ENCODE measurements at regions not wholly inside any gene's neighbourhood (a gene's known extent, or its start where the extent isn't known, plus 50 kb on each side); places are given as distances from the start of the nearest gene placed in this dataset.

- DNase-seq: peak; percentile 81
Observed at GRCh38 chr6:45830441-45831139, 185.1 kb downstream of the CLIC5 start.

GRCh38 chr6:45829873-45830272 is 185.8 kb downstream of the CLIC5 start:
- DNase-seq: no peak

GRCh38 chr6:45827952-45828530 is 187.6 kb downstream of the CLIC5 start:
- no peak for DNase-seq

- DNase-seq: no peak
Observed at GRCh38 chr6:45822873-45823272, 192.8 kb downstream of the CLIC5 start.

- DNase-seq: no peak
Observed at GRCh38 chr6:45822246-45822812, 193.3 kb downstream of the CLIC5 start.

- DNase-seq: no peak
Observed at GRCh38 chr6:45818655-45819054, 197.0 kb downstream of the CLIC5 start.

GRCh38 chr6:45816674-45817297 is 198.9 kb downstream of the CLIC5 start:
- DNase-seq: no peak

GRCh38 chr6:45815466-45816125 is 200.1 kb downstream of the CLIC5 start:
- DNase-seq: no peak

GRCh38 chr6:45814772-45815171 is 200.9 kb downstream of the CLIC5 start:
- DNase-seq: no peak

- DNase-seq: no peak
Observed at GRCh38 chr6:45813943-45814342, 201.7 kb downstream of the CLIC5 start.

- no peak for DNase-seq
Observed at GRCh38 chr6:45812922-45813321, 202.7 kb downstream of the CLIC5 start.

GRCh38 chr6:45808917-45809316 is 206.7 kb downstream of the CLIC5 start:
- no peak for DNase-seq

GRCh38 chr6:45808042-45808645 is 207.5 kb downstream of the CLIC5 start:
- no peak for DNase-seq

- DNase-seq: no peak
Observed at GRCh38 chr6:45807311-45808041, 208.2 kb downstream of the CLIC5 start.

GRCh38 chr6:45806172-45806571 is 209.5 kb downstream of the CLIC5 start:
- DNase-seq: no peak

- DNase-seq: no peak
Observed at GRCh38 chr6:45803071-45803470, 212.6 kb downstream of the CLIC5 start.

GRCh38 chr6:45801471-45802289 is 214.0 kb downstream of the CLIC5 start:
- peak; percentile 75 for DNase-seq

GRCh38 chr6:45800911-45801310 is 214.7 kb downstream of the CLIC5 start:
- DNase-seq: no peak

GRCh38 chr6:45795678-45796077 is 220.0 kb downstream of the CLIC5 start:
- DNase-seq: no peak

GRCh38 chr6:45794465-45794864 is 221.2 kb downstream of the CLIC5 start:
- DNase-seq: no peak
